ENCODE measurements at regions not wholly inside any gene's neighbourhood (a gene's known extent, or its start where the extent isn't known, plus 50 kb on each side); places are given as distances from the start of the nearest gene placed in this dataset.
A peak's percentile ranks its signal among the peaks of the same experiment; 100 is the strongest.

DNA sequence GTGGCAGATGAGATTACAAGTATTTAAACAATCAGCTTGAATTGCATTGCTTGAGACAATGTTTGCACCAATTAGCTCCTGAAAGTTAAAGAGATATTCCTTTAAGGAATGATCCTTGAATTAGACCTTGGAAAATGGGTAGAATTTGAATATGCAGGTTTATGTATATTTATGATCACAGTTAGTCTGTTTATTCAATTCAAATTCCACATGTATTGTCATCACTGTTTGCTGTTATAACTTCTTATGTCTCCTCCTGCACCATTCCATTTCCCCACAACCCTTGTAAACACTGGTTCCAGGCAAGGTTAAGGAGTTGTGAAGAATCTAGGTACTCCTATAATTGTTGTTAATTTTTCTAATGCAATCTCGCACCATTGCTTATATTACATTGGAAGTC is 518.2 kb upstream of the PBX1 start:
- no peak overlapping the region for H3K4me3 ChIP-seq
- ATAC-seq (ENCODE audit: low FRiP score in 2 of 2), result no peak
- no peaks in the 10 kb centered on the region for H3K9me3 ChIP-seq
- no peaks in the 10 kb centered on the region for H3K36me3 ChIP-seq
- H3K4me1 ChIP-seq, result no peaks in the 10 kb centered on the region
- no peak for DNase-seq
- 84 to 92% methylated on average over 1 of the region's 1 CpG for WGBS, 2 donors
- no peak overlapping the region for H3K27ac ChIP-seq
- no peaks in the 10 kb centered on the region for H3K27me3 ChIP-seq
- TF ChIP-seq POLR2A (IDR thresholded peaks at IDR 0.05) (no peak), POLR2AphosphoS5 (IDR thresholded peaks at IDR 0.05) (no peak), EP300 (IDR thresholded peaks at IDR 0.05) (no peak)
- TF ChIP-seq, protein P1, sequence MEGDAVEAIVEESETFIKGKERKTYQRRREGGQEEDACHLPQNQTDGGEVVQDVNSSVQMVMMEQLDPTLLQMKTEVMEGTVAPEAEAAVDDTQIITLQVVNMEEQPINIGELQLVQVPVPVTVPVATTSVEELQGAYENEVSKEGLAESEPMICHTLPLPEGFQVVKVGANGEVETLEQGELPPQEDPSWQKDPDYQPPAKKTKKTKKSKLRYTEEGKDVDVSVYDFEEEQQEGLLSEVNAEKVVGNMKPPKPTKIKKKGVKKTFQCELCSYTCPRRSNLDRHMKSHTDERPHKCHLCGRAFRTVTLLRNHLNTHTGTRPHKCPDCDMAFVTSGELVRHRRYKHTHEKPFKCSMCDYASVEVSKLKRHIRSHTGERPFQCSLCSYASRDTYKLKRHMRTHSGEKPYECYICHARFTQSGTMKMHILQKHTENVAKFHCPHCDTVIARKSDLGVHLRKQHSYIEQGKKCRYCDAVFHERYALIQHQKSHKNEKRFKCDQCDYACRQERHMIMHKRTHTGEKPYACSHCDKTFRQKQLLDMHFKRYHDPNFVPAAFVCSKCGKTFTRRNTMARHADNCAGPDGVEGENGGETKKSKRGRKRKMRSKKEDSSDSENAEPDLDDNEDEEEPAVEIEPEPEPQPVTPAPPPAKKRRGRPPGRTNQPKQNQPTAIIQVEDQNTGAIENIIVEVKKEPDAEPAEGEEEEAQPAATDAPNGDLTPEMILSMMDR (IDR thresholded peaks at IDR 0.05), result no peak

DNA sequence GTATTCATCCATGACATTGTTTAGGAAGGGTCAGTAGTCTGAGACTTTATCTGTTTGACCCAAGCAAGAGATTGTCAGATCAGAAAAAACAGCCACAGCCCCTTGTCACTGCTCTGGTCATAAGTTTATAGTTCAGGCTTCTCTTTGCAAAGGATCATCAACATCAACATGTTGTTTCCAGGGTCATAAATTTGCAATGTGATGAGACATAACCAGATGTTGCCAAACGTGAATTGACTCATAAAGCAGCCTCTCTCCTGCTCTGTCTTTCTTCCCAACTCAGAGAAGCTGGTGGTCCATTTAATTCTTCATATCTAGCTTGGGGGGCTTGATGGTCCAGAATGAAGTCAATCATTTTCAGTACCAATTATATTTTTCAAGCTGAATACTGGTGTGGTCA is 507.2 kb upstream of the PBX1 start:
- H3K36me3 ChIP-seq, result no peaks in the 10 kb centered on the region
- no peaks in the 10 kb centered on the region for H3K4me1 ChIP-seq
- H3K9me3 ChIP-seq, result no peaks in the 10 kb centered on the region
- WGBS, 2 donors, result 24 to 52% methylated on average over 1 of the region's 1 CpG
- DNase-seq, result no peak
- H3K4me3 ChIP-seq, result no peak overlapping the region
- H3K27ac ChIP-seq, result no peak overlapping the region
- no peak for TF ChIP-seq POLR2A (IDR thresholded peaks at IDR 0.05)
- TF ChIP-seq EP300 (IDR thresholded peaks at IDR 0.05), result no peak
- TF ChIP-seq, protein P1 (IDR thresholded peaks at IDR 0.05), result no peak
- no peak for TF ChIP-seq POLR2AphosphoS5 (IDR thresholded peaks at IDR 0.05)
- H3K27me3 ChIP-seq, result no peaks in the 10 kb centered on the region
- no peak for ATAC-seq (ENCODE audit: low FRiP score in 2 of 2)

DNA sequence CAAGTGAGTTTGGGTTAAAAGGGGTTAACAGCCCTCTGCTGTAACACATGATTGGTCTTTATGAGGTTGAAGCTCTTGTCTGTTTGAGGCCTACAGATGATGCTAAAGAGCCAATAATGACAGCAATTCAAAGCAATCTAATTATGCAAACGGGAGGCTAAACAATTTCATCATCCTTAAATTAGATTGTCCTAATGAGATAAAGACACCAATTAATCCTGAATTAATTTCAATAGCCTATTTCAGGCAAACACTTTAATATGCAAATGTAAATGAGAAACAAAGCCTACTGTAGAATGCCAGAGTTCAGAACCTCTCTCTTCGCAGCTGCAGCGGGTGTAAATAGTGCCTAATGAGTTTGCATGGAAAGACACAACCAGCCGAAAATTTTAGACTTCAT is 504.7 kb upstream of the PBX1 start:
- H3K27me3 ChIP-seq, result no peaks in the 10 kb centered on the region
- WGBS, 2 donors, result 73 to 86% methylated on average over 4 of the region's 4 CpGs
- TF ChIP-seq POLR2A (IDR thresholded peaks at IDR 0.05), result no peak
- TF ChIP-seq EP300 (IDR thresholded peaks at IDR 0.05), result no peak
- TF ChIP-seq, protein P1 (IDR thresholded peaks at IDR 0.05), result no peak
- no peak for TF ChIP-seq POLR2AphosphoS5 (IDR thresholded peaks at IDR 0.05)

DNA sequence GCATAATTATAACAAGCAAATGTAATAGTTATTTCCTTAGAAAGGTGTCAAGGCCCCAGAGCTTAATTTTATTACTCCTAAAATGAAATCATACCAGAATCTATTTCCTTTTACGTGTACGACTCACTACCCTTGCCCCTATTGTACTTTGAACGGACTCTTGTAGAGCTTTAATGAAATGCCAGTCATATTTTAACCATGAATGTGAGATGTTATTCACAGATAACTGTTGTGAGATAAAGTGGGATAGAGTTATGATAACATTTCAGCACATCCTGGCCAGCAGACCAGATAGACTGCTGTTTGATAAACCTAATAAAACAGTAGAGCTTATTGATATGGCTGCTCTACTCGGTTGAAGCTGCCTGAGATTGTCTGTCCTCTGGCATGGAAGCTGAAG is 500.8 kb upstream of the PBX1 start:
- H3K4me3 ChIP-seq, result no peak overlapping the region
- H3K27ac ChIP-seq, result no peak overlapping the region
- H3K27me3 ChIP-seq, result no peaks in the 10 kb centered on the region
- 52 to 63% methylated on average over 4 of the region's 4 CpGs for WGBS, 2 donors
- no peaks in the 10 kb centered on the region for H3K36me3 ChIP-seq
- ATAC-seq (ENCODE audit: low FRiP score in 2 of 2) (no peak), DNase-seq (no peak)
- H3K4me1 ChIP-seq, result no peaks in the 10 kb centered on the region
- H3K9me3 ChIP-seq, result no peaks in the 10 kb centered on the region
- TF ChIP-seq POLR2A (IDR thresholded peaks at IDR 0.05) (no peak), EP300 (IDR thresholded peaks at IDR 0.05) (no peak), POLR2AphosphoS5 (IDR thresholded peaks at IDR 0.05) (no peak)
- TF ChIP-seq, protein P1 (IDR thresholded peaks at IDR 0.05), result no peak

More for the DNA sequence above, 504.7 kb upstream of the PBX1 start:
- ATAC-seq (ENCODE audit: low FRiP score in 2 of 2) (no peak), DNase-seq (no peak)
- Histone ChIP-seq H3K4me1 (no peaks in the 10 kb centered on the region), H3K9me3 (no peaks in the 10 kb centered on the region), H3K36me3 (no peaks in the 10 kb centered on the region), H3K4me3 (no peak overlapping the region), H3K27ac (no peak overlapping the region)

DNA sequence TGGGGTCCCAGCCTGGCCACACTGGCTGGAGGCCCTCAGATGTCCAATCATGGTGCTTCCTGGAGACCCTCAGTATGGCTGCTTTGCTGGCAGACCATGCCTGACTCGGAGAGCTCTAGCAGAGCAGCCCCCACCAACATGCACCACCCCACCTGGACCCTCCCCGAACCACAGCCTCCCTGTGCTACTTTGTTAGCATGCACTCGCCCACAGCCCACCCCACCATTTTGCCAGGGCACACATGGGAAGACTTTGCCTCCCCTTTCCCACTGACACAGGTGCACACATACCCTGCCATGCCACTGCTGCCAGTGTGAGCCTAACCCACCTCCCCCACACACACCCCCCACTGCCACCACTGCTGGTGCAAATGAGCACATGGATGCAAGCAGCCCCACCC is 497.5 kb upstream of the PBX1 start:
- H3K9me3 ChIP-seq, result no peaks in the 10 kb centered on the region
- no peak overlapping the region for H3K27ac ChIP-seq
- no peak for TF ChIP-seq POLR2A (IDR thresholded peaks at IDR 0.05)
- no peaks in the 10 kb centered on the region for H3K36me3 ChIP-seq
- 86 to 87% methylated on average over 3 of the region's 3 CpGs for WGBS, 2 donors
- DNase-seq (peak in 1 of 2 donors; percentile 5), ATAC-seq (ENCODE audit: low FRiP score in 2 of 2) (peak in 1 of 2 donors; percentile 14)
- H3K4me3 ChIP-seq, result no peak overlapping the region
- no peaks in the 10 kb centered on the region for H3K27me3 ChIP-seq
- H3K4me1 ChIP-seq, result no peaks in the 10 kb centered on the region

Data from upper lobe of left lung (tissue), 6 donors.